Ovary (tissue), 1 donor: ENCODE measurements at regions not wholly inside any gene's neighbourhood (a gene's known extent, or its start where the extent isn't known, plus 50 kb on each side); places are given as distances from the start of the nearest gene placed in this dataset.

Experiments used
- EP300 ChIP-seq: sonication (generic); formaldehyde crosslinking; IDR thresholded peaks from one replicate; pipeline ENCODE4 v1.6.1; 2017; ENCODE audit warnings: antibody characterized with exemption
- POLR2A ChIP-seq: fragments of 450-650 bp; IDR thresholded peaks from one replicate; pipeline ENCODE4 v1.6.1; 2017; ENCODE audit warnings: antibody characterized with exemption, mild to moderate bottlenecking, moderate library complexity

DNA sequence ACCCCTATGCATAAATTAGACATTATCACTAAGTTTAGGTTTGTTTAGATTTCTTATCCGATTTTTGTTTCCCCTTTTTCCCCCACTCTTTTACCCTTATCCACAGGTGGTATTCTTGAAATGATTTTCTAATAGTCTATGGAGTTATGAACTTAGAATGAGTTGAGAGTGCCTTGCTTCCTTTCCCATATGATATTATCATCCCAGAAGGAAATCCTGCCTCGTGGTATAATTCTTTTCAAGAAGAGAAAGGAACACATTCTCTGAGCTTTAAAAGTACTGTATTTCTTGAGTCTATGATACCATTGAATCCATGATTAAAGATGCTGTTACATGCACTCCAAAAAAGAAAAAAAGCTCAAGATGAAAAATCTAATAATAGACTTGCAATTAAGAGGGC is 76.9 kb upstream of the ADAMTSL1 start:
- no peak for TF ChIP-seq EP300
- no peak for TF ChIP-seq POLR2A
